Activated CD8-positive, alpha-beta memory T cell treated with anti-CD3 and anti-CD28 coated beads, Interleukin-2, amount 50 U/mL, for 1 hour (primary cell): ENCODE measurements at regions not wholly inside any gene's neighbourhood (a gene's known extent, or its start where the extent isn't known, plus 50 kb on each side); places are given as distances from the start of the nearest gene placed in this dataset.

Experiments
- DNase-seq: peaks from one replicate; pipeline ENCODE4 v3.0.0-alpha.2; 2020; ENCODE audit errors: extremely low read depth

- DNase-seq = no peak
Observed at GRCh38 chr9:78599926-78600325, 303.0 kb downstream of the PSAT1 start.

GRCh38 chr9:78601957-78602565 lies 305.1 kb downstream of the PSAT1 start:
- DNase-seq = no peak

- DNase-seq = no peak
Observed at GRCh38 chr9:78605041-78606000, 308.4 kb downstream of the PSAT1 start.

- no peak for DNase-seq
Observed at GRCh38 chr9:78606001-78606379, 309.1 kb downstream of the PSAT1 start.

DNA sequence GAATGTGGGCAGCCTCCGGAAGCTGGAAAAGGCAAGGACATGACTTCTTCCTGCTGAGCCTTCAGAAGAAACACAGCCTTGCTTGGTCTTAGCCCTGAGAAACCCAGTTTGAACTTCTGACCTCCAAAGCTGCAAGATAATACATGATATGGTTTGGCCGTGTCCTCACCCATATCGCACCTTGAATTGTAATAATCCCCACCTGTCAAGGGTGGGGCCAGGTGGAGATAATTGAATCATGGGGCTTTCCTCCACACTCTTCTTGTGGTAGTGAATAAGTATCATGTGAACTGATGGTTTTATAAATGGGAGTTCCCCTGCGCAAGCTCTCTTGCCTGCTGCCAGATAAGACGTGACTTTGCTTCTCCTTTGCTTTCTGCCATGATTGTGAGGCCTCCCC lies 310.9 kb downstream of the PSAT1 start:
- DNase-seq = no peak

- DNase-seq = no peak
Observed at GRCh38 chr9:78609450-78609849, 312.5 kb downstream of the PSAT1 start.

GRCh38 chr9:78612091-78612490 lies 315.2 kb downstream of the PSAT1 start:
- no peak for DNase-seq

GRCh38 chr9:78613006-78613405 lies 316.1 kb downstream of the PSAT1 start:
- DNase-seq = no peak

- no peak for DNase-seq
Observed at GRCh38 chr9:78614892-78615291, 318.0 kb downstream of the PSAT1 start.

- no peak for DNase-seq
Observed at GRCh38 chr9:78615372-78615771, 318.4 kb downstream of the PSAT1 start.

DNA sequence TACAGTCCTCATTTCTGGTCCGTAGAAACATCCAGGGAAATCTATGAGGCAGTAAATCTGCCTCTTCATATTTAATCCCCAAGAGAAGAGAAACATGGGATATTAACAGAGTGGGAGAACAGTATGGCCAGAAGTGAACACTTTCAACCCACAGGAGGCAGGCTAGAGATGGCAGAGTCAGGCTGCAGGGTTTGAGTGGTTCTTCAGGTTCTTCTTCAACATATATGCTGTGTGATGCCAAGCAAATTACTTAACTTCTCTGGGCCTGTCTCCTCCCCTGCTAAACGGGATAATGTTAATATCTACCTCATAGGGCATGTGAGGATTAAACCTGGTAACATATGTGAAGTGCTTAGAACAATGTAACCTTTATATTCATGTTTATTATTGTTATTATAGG lies 321.8 kb downstream of the PSAT1 start:
- no peak for DNase-seq

GRCh38 chr9:78620303-78620702 lies 323.4 kb downstream of the PSAT1 start:
- DNase-seq = no peak

DNA sequence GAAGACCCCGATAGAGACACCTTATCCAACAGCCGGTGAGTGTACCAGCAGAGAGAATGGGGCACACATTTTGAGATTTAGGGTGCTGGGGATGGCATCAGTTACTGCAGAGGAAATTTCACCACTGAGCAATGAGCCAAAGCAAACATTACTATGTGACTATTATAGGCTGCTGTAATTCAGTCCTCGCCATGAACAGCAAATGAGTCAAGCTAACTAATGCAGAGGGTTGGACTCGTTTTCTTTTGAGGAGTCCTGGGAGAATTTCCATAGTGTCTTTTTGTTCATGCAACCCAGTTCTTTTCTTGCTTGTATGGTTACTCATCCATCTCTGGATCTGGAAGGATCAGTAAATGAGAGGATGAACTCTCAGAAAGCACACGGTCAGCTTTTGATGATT lies 323.8 kb downstream of the PSAT1 start:
- DNase-seq = no peak

GRCh38 chr9:78622126-78622525 lies 325.2 kb downstream of the PSAT1 start:
- no peak for DNase-seq

GRCh38 chr9:78626971-78627370 lies 330.0 kb downstream of the PSAT1 start:
- no peak for DNase-seq

DNA sequence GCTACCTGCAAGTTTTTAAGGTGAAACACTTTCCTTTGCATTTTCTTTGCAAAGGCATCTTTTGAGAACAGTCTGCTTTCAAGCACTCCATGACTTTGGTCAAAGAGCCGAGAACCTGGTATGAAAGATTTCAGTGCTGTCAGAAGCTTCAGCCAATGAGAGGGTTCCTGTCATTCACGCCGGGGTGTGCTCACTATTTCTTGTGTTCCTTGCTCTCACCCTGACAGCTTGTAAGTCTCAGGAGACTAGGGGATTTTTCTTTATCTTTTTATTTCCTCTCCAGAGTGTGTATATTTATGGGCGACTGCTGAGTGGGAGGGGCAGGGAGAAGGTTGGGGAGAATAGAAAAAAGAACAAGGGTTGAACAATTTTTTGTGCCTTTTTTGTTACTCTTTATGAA lies 334.0 kb downstream of the PSAT1 start:
- DNase-seq = no peak

DNA sequence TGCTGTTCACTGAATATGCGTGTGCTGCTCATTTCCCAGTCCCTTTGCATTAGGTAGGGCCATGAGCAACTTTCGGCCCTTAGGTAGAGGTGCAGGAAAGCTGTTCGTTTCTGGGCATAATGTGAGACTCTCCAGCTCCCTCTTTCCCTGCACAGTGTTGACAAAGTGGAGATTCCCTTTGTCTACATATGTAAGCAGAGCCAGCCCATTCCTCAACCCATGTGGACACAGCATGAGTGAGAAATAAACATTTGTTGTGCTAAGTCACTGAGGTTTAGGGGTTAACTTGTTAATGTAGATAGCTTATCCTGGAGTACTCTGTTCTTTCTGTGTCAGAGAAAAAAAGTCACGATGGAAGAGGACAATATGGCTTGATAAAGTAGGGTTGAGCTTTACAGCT lies 343.8 kb downstream of the PSAT1 start:
- no peak for DNase-seq

DNA sequence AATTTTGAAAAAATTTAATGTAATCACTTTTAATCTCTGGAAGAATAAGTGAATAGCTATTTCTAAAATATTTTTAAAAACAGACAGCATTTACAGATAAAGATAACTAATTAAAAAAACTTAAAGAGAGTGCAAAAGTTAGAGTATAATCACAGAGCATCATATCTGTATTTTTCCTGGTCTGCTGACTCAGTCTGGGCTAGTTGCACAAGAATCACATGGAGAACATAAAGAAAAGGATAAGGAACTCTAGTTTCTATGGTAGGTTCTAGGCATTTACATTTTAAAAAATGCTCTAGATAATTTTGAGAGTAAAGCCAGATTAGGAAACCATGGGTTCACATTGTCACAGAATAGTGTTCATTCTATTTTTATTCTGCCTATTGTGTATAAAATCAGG lies 347.4 kb downstream of the PSAT1 start:
- no peak for DNase-seq

DNA sequence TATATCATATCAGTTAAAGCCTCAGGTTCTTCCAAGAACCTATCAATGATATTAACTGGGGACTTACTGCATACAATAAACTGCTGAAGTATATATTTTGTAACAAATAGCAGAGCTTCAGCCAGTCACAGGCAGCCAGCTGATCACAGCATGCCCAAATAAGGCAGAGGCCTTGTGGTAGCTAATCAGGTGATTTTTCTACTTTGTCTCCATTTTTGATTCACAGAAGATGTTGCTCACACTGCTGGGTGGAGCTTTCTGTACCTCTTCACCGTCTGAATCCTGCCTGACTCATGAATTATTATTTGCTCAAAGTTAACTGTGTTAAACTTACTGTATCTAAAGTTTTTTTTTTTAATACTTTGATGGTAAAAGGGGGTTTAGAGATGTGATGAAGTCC lies 357.4 kb downstream of the PSAT1 start:
- no peak for DNase-seq

DNA sequence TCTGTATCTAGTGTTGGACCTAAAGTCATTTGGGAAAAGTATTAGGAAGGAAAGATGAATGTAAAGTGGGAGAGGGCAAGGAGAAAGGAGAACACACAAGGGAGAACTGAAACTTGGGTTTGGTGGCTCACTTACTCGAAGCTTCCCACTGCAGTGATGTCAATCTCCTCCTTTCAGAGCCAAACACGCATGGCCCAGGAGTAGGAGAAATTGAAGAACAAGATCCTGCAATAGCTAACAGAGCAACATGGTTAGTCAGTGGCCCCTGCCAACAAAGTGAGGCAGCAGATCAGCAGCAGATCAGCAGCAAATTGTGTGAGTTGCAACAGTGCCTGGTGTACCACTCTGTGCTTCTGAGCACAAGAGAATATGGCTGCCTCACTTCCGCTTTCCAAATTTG lies 366.4 kb downstream of the PSAT1 start:
- no peak for DNase-seq

DNA sequence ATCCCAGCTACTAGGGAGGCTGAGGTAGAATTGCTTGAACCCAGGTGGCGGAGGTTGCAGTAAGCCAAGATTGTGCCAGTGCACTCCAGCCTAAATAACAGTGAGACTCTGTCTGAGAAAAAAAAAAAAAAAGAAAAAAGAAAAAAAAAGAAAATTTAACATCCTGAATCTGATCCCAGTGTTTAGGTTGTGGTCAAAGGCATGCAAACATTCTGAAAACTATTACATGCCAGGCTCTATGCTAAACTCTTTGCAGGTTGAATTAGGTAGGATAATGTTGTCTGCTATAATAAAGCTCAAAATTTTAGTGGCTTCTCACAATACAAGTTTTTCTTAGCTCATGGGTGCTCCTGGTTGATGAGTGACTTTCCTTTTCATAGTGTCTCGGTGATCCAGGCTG lies 367.4 kb downstream of the PSAT1 start:
- no peak for DNase-seq

DNA sequence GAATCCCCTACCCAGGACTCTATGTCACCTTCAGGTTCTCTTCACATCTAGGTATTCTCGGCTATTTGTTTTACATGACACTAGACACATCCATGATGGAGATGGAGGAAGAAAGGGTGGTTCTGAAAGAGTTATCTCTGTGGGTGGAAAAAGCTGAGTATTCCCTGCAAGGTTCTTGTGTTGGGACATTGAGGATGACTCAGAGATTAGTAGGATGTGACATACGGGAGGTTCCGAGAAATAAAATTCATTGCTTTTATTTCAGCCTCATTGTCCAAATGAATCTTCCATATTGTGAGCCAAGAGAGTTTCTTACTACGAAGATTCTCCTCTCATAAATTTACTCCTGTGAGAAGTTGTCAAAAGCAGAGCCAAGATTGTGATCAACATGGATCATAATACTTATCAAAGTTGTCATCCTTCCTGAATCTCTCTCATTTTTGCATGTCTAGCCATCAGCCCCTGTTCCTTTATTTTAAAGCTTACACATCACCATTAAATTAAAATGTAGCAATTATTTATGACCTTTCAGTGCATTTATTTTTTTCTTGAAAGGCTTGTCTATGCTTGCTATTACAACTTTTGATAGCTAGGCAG lies 370.0 kb downstream of the PSAT1 start:
- DNase-seq = no peak
